NCI-H187 treated with DMSO at 0.1 percent for 48 hours (cell line): ENCODE measurements at regions not wholly inside any gene's neighbourhood (a gene's known extent, or its start where the extent isn't known, plus 50 kb on each side); places are given as distances from the start of the nearest gene placed in this dataset.

Experiments used
- DNase-seq: peaks from one replicate; lab custom pipeline; 2025; lab: John Stamatoyannopoulos, UW

DNA sequence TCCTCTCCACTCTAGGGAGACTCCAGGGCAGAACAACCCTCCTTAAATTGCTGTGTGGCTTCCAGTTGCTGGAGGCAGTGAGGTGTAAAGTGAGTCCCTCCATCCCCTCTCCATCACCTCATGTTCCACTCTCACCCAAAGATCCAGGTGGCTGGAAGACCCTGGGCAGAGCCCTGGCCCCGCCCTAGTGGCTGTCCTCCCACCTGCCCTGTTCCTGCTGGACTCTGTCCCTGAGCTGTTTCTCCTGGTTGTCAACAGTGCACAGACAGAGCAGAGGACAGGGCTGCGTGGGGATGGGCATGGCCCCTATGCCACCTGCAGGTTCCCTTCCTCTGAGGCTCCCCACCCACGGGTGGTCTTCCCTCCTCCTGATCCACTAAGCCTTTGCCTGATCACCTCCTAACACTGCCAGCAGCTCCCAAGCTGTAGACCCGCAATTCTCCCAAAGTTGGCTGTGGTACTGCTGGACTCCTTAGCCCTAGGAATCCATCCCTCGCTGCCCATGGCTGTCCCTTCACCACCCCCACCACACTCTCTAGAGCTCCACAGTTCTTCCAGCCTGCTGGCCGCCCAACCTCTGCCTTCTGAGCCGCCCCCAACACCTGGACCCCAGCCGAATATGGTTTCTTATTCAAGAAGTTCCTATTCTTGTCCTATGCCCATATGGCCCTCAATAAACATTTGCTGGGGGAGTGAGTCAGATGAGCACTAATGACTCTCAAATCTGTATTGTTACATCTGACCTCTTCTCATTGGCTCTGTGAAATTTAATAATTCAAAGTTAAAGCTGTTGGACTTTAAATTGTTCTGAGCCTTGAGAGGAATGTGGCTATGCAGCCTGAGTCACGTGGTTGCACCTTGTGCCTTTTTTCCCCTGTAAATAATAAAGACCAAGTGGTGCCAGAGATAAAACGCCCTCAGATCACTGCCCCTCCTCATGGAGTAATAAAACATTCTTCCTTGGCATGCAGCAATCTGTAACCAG lies 260.0 kb upstream of the HS6ST1 start:
- no peak for DNase-seq

DNA sequence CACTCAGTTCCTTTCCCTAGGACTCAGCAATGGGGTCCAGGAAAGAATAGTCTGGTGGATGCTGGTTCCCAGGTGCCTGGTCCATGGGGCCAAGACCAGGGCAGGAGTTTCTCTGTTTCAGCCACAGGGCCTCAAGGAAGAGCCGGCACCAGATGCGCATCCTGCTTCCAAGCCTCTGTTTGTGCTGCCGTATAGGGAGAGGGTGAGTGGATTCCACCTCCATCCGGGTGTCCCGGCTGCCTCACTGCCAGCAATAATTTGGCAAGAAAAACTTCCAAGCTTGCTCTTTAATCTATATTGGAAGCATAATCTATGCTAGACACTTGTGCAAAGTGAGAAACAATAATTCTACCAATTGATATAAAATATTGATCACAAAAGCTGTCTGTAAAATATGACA lies 261.2 kb upstream of the HS6ST1 start:
- no peak for DNase-seq

DNA sequence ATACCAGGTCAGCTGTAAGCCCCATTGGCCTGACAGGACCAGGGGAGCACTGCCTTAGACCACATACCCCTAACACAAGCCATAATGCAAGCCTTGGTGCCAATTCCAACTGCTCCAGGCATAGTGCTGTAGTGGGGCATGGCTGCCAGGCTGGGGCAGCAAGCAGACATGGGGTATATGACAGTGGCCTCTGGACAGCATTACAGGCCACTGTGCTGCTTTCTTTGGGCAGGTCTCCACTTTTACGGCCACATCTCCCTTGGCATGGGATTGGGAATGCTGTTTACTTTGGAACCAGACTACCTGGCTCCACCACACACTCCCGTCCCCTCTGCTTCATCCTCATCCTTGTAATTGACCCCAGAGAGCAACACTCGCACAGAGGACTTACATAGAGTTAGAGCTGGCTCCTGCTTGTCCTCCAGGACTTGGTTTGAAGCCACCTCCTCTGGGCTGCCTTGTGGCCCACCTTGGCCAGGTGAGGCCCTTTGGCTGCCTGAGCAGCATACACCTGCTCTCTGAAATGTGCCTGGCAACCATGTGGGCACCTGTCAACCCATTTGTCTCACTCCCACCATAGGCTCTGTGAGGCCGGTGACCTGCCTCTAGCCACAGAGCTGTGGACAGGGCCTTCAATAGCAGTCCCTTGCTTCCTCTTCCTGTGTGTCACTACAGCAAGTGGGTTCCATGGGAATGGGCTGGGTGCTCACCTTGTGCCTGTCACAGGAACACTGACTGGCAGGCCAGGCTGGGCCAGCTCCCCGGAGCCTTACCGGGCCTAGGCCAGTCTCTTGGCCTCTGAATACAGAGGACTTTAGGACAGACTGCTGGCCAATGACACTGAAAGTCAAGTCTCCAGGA lies 262.6 kb upstream of the HS6ST1 start:
- no peak for DNase-seq

DNA sequence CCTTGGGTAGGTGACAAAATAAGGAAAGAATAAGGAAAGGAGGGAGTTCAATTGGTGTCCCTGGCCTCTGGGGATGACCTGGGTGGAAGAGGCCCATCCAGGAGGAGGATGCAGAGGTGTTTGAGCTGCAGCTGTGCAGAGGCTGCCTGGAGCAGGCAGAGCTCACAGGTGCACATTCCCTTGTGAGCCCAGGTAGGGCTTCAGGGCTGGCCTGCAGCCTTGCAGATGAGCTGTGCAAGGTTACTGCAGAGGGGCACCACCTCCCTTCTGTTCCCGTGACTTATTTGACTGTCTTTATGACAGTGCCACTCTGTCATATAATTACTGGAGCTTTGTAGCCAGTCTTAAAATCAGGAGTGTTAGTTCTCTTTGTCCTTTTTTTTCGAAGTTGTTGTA lies 263.2 kb upstream of the HS6ST1 start:
- no peak for DNase-seq

DNA sequence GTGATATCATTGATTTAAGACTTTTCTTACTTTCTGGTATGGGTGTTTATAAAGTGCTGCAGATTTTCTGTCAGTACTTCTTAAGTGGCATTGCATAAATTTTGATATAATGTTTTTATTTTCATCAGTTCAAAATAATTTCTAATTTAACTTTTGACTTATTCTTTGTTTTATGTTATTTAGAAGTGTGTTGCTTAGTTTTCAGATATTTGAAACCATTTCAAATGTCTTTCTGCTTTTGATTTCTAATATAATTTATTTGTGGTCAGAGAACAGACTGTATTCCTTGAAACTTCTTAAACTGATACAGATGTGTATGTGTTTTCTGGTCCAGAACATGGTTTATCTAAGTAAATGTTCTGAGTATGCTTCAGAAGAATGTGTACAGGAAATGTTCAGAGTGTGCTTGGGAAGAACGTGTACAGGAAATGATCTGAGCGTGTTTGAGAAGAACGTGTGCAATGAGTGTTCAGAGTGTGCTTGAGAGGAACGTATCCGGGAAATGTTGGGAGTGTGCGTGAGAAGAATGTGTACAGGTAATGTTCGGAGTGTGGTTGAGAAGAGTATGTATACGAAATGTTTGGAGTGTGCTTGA lies 265.7 kb upstream of the HS6ST1 start:
- DNase-seq = no peak

DNA sequence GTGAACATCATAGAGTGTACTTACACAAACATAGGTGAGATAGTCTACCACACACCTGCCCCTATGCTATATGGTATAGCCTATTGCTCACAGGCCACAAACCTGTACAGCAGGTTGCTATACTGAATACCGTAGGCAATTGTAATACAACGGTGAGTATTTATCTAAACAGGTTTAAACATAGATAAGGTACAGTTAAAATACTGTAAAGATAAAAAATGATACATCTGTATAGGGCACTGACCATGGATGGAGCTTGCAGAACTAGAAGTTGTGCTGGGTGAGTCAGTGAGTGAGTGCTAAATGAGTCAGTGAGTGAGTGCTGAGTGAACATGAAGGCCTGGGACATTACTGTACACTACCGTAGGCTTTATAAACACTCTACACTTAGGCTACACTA lies 267.0 kb upstream of the HS6ST1 start:
- DNase-seq = no peak

DNA sequence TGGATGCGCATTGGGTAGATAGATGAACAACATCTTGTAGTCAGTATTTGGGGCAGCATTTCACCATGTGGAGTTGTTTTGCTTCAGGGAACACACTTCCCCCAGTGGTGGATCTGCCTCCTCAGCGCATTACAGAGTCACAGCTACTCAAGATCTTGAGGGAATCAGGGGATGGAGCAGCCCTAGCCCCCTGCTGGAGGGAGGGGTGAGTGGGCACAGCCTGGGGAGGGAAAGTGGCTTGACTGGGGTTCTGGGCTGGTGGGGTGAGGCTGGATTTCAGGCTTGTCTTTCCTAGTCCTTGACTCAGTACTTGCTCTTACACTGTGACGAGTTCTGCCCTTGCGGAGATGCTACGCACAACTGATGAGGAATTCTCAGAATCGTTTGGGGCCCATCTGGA lies 271.0 kb upstream of the HS6ST1 start:
- no peak for DNase-seq

DNA sequence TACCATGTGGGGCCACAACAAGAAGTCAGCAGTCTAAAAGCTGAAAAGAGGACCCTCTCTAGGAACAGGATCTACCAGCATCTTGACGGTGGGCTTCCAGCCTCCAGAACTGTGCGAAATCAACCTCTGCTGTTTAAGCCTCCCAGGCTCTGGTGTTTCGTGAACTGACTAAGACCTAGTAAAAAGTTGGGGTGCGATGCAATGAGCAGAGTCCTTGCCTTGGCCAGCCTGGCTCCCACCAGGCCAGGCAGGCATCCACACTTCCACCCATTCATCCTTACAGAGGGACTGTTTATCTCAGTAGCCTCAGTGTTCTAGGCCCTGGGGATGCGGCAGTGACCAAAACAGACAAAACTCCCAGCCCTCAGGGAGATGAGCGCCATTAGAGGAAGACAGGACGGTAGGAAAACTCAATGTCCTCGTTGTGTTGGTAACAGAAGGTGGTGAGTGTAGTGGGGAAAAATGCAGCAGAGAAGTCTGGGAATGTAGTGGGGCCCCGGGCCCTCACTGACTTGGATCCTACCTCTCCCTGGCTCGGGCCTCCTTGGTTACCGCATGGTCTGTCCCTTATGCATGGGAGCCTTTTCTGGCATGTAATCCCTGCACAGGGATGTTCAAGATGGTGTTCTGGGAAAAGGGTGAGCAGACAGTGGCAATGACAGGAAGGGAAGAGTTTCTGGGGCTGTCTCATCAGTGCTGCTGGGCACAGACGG lies 271.8 kb upstream of the HS6ST1 start:
- DNase-seq = no peak

DNA sequence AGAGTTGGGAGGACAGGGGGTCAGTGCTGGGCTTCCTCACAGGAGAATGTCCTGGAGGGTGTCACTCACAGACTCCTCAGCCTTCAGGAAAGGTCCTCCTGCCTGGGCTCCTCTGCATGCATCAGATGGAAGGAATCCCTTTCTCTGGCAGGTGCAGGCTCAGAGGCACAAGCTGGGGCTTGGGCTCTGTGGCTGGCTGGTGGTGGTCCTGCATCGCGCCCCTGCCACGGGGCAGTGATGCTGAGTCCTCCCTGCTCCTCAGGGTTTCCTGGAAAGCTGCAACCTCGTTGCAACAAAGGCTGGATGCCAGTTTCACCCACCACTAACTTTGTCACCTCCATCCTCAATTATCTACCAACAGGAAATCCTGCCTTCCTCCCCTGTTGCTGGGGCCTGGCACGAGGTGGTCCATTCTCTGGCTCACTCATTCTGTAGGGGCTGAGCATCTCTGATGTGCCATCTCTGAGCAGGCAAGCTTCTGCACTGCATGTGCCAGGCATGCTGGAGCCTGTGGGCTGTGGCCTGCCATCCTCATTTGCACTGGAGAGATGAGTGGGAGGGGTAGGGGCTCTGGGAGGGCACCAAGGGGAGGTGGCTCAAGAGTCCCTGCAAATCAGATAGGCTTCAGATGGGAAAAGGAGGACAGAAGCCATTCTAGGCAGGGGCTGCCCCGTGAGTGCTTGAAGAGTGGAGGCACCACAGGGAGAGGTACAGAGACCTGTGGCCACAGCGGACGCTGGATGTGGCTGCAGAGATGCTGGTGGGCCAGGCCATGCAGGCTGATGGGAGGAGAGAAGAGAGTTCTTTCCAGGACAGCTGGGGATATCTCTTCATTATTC lies 272.6 kb upstream of the HS6ST1 start:
- DNase-seq = no peak

DNA sequence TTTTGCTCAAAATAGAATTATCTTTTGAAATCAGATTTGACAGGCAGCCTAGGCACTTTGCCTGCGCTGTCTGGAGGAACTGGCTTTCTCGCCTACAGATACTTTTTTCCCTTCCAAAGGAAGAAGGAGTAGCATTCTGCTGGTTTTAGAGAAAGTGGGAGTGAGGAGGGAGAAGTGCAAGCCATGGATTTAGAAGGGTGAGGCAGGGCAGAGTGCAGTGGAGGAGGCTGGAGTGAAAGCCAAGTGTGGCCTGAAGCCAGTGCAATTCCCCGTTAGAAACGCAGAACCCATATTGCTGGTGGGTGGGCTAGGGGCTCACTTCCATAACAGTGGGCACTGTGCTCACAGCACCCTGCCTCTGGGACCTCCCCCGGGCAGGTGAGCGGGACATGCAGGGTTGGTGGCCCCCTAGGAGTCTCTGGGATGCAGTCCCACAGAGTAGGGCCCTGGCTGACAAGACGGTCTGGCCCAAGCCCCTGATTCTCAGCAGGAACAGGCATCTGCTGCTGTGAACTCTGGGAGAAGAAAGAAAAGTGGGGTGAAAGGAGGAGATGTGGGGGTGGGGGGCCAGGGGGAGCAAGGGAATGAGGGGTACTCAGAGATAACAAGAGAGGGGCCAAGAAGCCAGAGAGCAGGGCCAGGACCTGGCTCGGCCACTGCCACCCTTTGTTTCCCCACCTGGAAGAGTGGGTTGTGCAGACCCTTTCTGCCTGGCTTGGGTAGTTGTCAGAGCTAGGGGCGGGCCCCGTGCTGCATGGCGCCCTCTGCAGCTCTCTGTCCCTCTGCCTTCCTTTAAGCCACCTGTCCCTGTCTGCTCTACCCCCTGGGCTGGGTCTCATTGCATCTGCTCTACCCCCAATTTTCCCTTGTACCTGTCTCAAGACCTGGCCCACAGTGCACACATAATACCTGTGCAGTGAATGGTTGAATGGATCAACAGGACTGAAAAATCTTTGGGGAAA lies 273.5 kb upstream of the HS6ST1 start:
- no peak for DNase-seq

DNA sequence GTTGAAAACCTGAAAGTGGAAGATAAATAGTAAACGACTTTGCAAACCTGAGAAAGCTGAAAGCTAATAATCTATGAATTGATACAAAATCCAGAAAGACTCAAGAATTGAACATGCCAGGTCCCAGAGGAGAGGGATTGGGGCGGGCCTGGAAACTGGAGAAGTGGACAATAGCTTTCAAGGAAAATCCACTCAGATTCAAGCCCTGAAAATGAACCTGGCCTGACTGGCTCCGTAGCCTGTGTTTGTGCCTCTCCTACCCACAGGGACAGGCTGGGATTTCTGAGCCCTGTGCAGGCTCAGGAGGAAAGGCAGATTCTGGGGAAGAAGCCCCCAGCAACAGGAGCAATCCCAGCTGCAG lies 274.8 kb upstream of the HS6ST1 start:
- no peak for DNase-seq

DNA sequence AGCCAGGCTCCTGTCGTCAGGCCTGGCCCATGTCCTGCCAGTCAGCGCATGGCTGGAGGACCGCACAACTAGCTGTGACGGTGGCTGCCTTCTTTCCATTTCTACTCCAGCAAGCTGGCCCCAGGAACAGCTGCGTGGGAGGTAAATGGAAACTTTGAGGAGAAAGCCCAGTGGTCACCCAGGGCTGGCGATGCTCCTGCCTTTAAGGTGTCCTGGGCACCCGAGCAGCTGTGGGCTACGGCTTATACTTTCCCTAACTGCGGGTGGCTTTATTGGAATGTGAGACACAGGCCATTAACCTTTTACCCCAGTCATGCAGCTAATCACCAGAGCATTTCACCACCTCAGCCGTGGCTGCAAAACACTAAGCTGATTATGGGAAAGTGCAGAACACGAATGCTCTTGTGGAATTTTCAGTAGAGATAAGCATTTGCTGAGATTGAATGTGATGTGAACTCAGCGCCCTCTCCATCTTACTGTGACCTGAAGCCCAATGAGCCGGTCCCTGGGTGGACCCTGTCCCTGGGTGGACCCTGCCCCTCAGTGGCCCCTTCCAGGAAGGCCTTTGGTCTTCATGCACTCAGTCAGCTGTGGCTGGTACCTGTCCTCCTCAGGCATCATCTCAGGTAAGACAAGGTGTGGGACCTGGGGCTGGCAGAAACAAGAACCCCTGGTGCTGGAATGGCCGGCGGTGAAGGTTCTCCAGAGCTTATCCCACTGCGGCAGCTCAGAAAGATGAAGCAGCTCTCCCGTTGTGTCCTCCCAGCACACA lies 275.4 kb upstream of the HS6ST1 start:
- no peak for DNase-seq

DNA sequence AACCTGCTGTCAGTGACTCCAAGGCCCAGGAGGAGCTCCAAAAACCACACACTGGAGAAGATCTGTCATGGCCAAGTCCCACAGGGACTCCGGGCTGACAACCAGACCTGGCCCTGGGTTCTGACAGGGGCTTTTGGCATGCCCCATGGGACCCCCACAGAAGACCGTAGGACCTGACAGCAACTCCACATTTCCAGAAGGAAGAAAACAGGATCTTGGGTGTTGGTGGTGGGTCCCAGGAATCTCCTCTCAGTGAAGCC lies 275.9 kb upstream of the HS6ST1 start:
- DNase-seq = no peak

DNA sequence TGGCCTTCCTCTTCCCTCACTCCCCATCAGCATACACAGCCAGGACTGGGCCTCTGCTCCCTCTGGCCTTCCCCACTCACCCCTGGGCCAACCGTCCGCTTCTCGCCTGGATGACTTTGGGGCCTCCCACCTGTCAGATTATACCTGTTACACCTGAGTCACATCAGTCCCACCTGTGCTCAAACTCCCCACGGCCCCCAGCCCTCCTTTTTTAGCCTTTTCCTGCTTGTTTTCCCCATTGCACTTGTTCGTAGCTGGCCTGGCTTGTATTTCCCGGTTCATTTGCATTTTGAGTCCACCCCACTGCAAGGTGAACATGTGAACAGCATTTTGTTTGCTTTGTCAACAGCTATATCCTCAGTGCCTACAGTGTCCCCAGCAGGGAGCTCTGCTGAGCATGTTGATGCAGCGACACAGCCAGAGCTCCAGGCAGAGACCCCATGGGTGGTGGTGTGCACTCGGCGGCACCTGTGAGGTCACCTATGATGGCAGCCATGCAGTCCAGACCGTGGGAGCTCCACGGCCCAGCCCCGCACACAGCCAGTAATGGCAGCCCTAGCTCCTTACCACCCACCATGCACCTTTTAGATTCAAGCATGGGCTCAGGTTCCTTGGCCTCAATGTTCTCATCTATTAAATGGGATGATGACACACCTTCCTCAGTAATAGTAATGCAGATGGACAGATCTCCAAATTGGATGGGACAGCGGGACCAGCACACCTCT lies 276.4 kb upstream of the HS6ST1 start:
- DNase-seq = no peak

DNA sequence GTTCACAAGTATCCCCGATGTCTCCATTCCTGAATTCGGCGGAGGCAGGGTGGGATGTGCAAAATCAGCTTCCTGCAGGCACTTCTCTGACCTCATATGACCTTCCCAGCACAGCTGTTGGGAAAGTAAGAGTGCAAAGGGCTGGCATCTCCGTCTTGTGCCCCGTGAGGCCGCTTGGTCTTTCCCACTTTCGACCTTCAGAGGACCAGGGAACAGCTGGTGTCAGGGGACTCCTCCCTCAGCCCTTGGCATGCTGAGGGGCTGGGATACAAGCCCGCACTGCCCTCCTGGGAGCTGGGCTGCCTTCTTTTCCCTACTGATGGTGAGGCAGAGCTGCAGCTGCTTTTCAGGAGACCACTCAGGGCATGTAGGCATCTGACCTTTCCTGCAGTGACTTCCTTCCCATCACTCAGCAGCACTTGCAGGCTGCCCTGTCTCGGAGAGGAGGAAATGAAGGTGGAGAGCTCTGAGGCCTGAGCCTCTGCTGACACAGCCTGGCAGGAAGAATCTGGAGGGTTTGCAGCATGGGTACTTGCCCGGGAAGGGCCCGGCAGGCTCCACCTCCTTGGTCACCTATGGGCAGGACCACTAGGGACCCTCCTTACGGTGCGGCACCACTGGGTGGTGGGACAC lies 277.2 kb upstream of the HS6ST1 start:
- no peak for DNase-seq

DNA sequence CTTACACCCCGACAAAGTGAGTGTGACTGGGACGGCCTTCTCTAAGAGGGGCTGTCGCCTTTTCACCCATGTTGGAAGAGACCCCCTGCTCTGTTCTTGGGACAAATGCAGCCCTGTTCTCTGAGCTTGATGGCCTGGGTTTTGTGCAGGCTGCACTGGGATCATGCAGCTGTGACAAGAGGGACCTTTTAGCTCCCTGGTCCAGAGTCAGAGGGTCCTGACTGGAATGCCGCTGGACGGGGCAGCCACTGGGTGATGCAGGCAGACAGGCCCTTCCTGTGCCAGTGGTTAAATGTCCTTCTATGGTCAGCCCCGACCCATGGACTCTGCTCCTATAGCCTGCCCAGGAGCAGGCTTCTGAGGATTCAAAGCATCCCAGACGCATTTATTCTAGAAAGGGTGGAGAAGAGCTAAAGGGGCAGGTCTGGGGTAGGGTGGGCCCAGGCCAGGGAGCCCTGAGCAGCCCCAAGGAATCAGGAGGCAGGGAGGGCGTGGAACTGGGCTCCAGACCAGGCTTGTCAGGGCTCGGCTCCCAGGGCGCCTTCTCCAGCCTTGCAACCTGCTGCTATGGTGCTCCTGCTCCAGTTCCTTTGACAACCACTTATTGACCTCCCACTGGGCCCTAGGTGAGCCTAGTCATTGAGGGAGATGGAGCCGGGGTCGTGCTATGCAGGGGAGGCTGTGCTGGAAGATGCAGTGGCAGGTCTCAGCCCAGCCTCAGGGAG lies 277.9 kb upstream of the HS6ST1 start:
- DNase-seq = no peak

DNA sequence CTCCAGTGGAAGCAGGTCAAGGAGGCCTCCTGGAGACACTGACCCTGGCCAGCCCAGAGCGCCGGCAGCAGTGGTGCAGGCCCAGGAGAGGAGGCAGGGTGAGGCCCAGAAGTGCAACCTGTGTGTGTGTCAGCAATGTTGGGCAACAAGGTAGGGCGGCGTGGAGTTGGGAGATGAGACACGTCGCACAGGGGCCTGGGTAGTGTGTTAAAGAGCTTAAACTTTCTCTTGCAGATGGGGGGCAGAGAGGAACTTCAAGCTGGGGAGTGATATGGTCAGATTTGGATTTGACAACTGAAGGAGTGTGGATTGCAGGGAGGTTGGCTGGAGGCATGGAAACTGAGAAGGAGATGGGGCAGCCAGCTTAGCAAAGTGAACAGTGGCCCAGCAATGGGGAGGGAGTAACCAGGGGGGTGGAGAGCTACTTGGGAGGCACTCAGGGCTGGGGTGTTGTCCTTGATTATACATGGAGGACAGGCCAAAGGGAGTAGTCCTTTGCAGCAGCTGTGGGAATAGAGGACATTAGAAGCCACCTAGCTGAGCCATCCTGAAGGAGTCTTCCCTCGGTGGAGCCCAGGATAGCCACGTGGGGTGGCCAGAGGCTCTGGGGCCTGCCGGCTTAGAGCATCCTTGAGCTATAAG lies 278.6 kb upstream of the HS6ST1 start:
- DNase-seq = no peak
